ENCODE measurements at regions not wholly inside any gene's neighbourhood (a gene's known extent, or its start where the extent isn't known, plus 50 kb on each side); places are given as distances from the start of the nearest gene placed in this dataset.

DNA sequence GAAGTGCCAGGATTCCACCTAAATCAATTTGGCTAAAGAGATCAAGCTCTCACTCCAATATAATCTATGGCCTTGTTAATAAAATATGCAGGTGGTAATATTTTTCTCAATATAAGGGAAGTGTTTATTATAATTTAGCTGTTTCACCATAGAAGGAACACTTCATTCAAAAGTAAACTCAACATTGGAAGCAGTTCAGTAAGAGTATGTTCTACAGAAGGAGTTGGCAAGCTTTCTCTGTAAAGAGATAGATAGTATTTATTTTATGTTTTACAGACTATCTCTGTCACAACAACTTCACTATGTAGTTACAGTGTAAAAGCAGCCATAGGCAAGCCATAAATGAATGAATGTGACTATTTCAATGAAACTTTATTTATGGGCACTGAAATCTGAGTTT is 313.6 kb upstream of the ANO3 start:
- dilution Hi-C loops (cut with MboI; ENCODE audit: extremely low pct_ligation_motif_present, low sequenced_read_pairs) = no loop called here
- FAIRE-seq = no peak

DNA sequence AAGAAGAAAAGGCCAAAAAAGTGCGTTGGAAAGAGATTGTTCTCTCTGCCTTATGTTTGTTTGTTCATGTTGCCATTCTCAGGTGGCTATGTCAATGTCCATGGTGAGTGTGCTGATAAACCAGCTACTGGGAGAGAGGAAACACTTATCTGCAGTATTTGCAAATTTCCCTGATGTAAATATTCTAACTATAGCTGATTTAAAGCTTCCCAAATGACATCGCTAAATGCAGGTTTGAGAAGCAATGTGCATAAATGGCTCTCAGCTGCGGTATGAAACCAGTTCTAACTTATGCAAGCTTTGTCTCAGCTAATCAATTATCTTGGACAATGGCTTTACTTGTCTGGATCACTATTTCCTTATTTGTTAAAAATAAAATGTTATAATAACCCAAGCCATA is 312.5 kb upstream of the ANO3 start:
- Histone ChIP-seq H3K27ac (ENCODE audit: control insufficient read depth, insufficient read depth, low read length) (no peak overlapping the region), H3K4me3 (ENCODE audit: control insufficient read depth in 2 of 3, extremely low read depth in 1 of 3, insufficient read depth in 2 of 3, low read depth in 1 of 3, low read length in 3 of 3) (no peak overlapping the region), H3K9me1 (ENCODE audit: control insufficient read depth, extremely low read depth, insufficient read depth, low read length) (no peaks in the 10 kb centered on the region), H3K9me3 (ENCODE audit: control insufficient read depth, low read depth, low read length) (no peaks in the 10 kb centered on the region), H3K27me3 (ENCODE audit: control insufficient read depth, extremely low read depth, insufficient read depth, low read length) (no peaks in the 10 kb centered on the region), H4K20me1 (ENCODE audit: control insufficient read depth, extremely low read depth, insufficient read depth, low read length) (no peaks in the 10 kb centered on the region), H3K4me2 (ENCODE audit: control insufficient read depth, extremely low read depth, insufficient read depth, low read depth, low read length) (no peak overlapping the region), H2AFZ (ENCODE audit: control insufficient read depth, low read length) (no peak overlapping the region), H3K4me1 (ENCODE audit: control insufficient read depth, extremely low read depth, insufficient read depth, low read length) (peaks cover 5% of the 10 kb centered on the region), H3K9ac (ENCODE audit: control insufficient read depth, extremely low read depth, insufficient read depth, low read length) (no peak overlapping the region), H3K36me3 (ENCODE audit: control insufficient read depth in 2 of 2, extremely low read depth in 1 of 2, insufficient read depth in 2 of 2, low read length in 2 of 2) (no peaks in the 10 kb centered on the region), H3K79me2 (ENCODE audit: control insufficient read depth, insufficient read depth, low read length) (no peaks in the 10 kb centered on the region)
- dilution Hi-C loops (cut with MboI; ENCODE audit: extremely low pct_ligation_motif_present, low sequenced_read_pairs) = no loop called here
- DNase-seq (ENCODE audit: low read depth, low spot score) = no peak
- no peak for TF ChIP-seq EZH2 (IDR thresholded peaks at IDR 0.05; ENCODE audit: low read length)
- TF ChIP-seq, protein P1, sequence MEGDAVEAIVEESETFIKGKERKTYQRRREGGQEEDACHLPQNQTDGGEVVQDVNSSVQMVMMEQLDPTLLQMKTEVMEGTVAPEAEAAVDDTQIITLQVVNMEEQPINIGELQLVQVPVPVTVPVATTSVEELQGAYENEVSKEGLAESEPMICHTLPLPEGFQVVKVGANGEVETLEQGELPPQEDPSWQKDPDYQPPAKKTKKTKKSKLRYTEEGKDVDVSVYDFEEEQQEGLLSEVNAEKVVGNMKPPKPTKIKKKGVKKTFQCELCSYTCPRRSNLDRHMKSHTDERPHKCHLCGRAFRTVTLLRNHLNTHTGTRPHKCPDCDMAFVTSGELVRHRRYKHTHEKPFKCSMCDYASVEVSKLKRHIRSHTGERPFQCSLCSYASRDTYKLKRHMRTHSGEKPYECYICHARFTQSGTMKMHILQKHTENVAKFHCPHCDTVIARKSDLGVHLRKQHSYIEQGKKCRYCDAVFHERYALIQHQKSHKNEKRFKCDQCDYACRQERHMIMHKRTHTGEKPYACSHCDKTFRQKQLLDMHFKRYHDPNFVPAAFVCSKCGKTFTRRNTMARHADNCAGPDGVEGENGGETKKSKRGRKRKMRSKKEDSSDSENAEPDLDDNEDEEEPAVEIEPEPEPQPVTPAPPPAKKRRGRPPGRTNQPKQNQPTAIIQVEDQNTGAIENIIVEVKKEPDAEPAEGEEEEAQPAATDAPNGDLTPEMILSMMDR (optimal IDR thresholded peaks at IDR 0.05 in 1 of 3, IDR thresholded peaks at IDR 0.05 in 1 of 3, conservative IDR thresholded peaks at IDR 0.05 in 1 of 3; ENCODE audit: extremely low read depth in 1 of 3, insufficient read depth in 2 of 3, low read length in 3 of 3) = no peak
- FAIRE-seq = no peak

More for the DNA sequence above, 313.6 kb upstream of the ANO3 start:
- H3K4me3 ChIP-seq (ENCODE audit: control insufficient read depth in 2 of 3, extremely low read depth in 1 of 3, insufficient read depth in 2 of 3, low read depth in 1 of 3, low read length in 3 of 3) = no peak overlapping the region
- H3K9me3 ChIP-seq (ENCODE audit: control insufficient read depth, low read depth, low read length) = no peaks in the 10 kb centered on the region
- no peaks in the 10 kb centered on the region for H3K9me1 ChIP-seq (ENCODE audit: control insufficient read depth, extremely low read depth, insufficient read depth, low read length)
- H3K27ac ChIP-seq (ENCODE audit: control insufficient read depth, insufficient read depth, low read length) = no peak overlapping the region
- no peaks in the 10 kb centered on the region for H3K27me3 ChIP-seq (ENCODE audit: control insufficient read depth, extremely low read depth, insufficient read depth, low read length)
- no peak overlapping the region for H2AFZ ChIP-seq (ENCODE audit: control insufficient read depth, low read length)
- H3K9ac ChIP-seq (ENCODE audit: control insufficient read depth, extremely low read depth, insufficient read depth, low read length) = no peak overlapping the region
- DNase-seq (ENCODE audit: low read depth, low spot score) = no peak
- no peaks in the 10 kb centered on the region for H3K36me3 ChIP-seq (ENCODE audit: control insufficient read depth in 2 of 2, extremely low read depth in 1 of 2, insufficient read depth in 2 of 2, low read length in 2 of 2)
- H4K20me1 ChIP-seq (ENCODE audit: control insufficient read depth, extremely low read depth, insufficient read depth, low read length) = no peaks in the 10 kb centered on the region
- no peaks in the 10 kb centered on the region for H3K79me2 ChIP-seq (ENCODE audit: control insufficient read depth, insufficient read depth, low read length)
- TF ChIP-seq EZH2 (IDR thresholded peaks at IDR 0.05; ENCODE audit: low read length) = no peak
- TF ChIP-seq, protein P1 (optimal IDR thresholded peaks at IDR 0.05 in 1 of 3, IDR thresholded peaks at IDR 0.05 in 1 of 3, conservative IDR thresholded peaks at IDR 0.05 in 1 of 3; ENCODE audit: extremely low read depth in 1 of 3, insufficient read depth in 2 of 3, low read length in 3 of 3) = no peak
- H3K4me2 ChIP-seq (ENCODE audit: control insufficient read depth, extremely low read depth, insufficient read depth, low read depth, low read length) = no peak overlapping the region
- H3K4me1 ChIP-seq (ENCODE audit: control insufficient read depth, extremely low read depth, insufficient read depth, low read length) = peaks cover 8% of the 10 kb centered on the region

Measured in keratinocyte (primary cell).